HG03175 (cell line): ENCODE measurements at regions not wholly inside any gene's neighbourhood (a gene's known extent, or its start where the extent isn't known, plus 50 kb on each side); places are given as distances from the start of the nearest gene placed in this dataset.

Source experiments
- ATAC-seq: cut with Tn5 transposase; IDR thresholded peaks from one replicate; pipeline ENCODE4 v1.9.1; 2021; ENCODE audit warnings: mild to moderate bottlenecking, moderate library complexity; ENCODE audit not compliant: unreplicated experiment

- ATAC-seq = no peak
These were observed 230.7 kb upstream of the SPRY2 start for GRCh38 chr13:80571346-80572307.

GRCh38 chr13:80563439-80563838 is 222.5 kb upstream of the SPRY2 start:
- no peak for ATAC-seq

GRCh38 chr13:80562433-80563156 is 221.7 kb upstream of the SPRY2 start:
- ATAC-seq = no peak

- no peak for ATAC-seq
These were observed 219.7 kb upstream of the SPRY2 start for GRCh38 chr13:80560609-80561008.

GRCh38 chr13:80559944-80560343 is 219.0 kb upstream of the SPRY2 start:
- ATAC-seq = no peak

GRCh38 chr13:80558074-80558473 is 217.1 kb upstream of the SPRY2 start:
- no peak for ATAC-seq

- ATAC-seq = no peak
These were observed 215.1 kb upstream of the SPRY2 start for GRCh38 chr13:80555796-80556678.

- no peak for ATAC-seq
These were observed 212.0 kb upstream of the SPRY2 start for GRCh38 chr13:80552851-80553440.

- no peak for ATAC-seq
These were observed 210.9 kb upstream of the SPRY2 start for GRCh38 chr13:80551650-80552497.

GRCh38 chr13:80550971-80551441 is 210.1 kb upstream of the SPRY2 start:
- ATAC-seq = no peak

GRCh38 chr13:80548915-80549314 is 208.0 kb upstream of the SPRY2 start:
- no peak for ATAC-seq

GRCh38 chr13:80547885-80548825 is 207.2 kb upstream of the SPRY2 start:
- no peak for ATAC-seq

GRCh38 chr13:80547341-80547740 is 206.4 kb upstream of the SPRY2 start:
- no peak for ATAC-seq

- no peak for ATAC-seq
These were observed 192.2 kb upstream of the SPRY2 start for GRCh38 chr13:80533175-80533574.

- ATAC-seq = no peak
These were observed 190.0 kb upstream of the SPRY2 start for GRCh38 chr13:80530902-80531301.

- ATAC-seq = no peak
These were observed 189.3 kb upstream of the SPRY2 start for GRCh38 chr13:80530191-80530590.

- ATAC-seq = no peak
These were observed 188.8 kb upstream of the SPRY2 start for GRCh38 chr13:80529734-80530133.

GRCh38 chr13:80528733-80529132 is 187.8 kb upstream of the SPRY2 start:
- ATAC-seq = no peak
